Upper lobe of left lung (tissue), 4 donors: ENCODE measurements at regions not wholly inside any gene's neighbourhood (a gene's known extent, or its start where the extent isn't known, plus 50 kb on each side); places are given as distances from the start of the nearest gene placed in this dataset.

Experiments used
- CTCF ChIP-seq, 6 experiments: fragments of 450-650 bp in 4 of 6; fragments of 200-600 bp in 2 of 6; sonication (generic) in 2 of 6; IDR thresholded peaks; one replicate each; pipeline ENCODE4 v1.5.1; 2016 to 2019; ENCODE audit warnings: antibody characterized with exemption in 6 of 6
- POLR2A ChIP-seq, 4 donors: fragments of 450-650 bp; IDR thresholded peaks; one replicate each; pipeline ENCODE4 v1.5.1; 2016 to 2017; ENCODE audit warnings: antibody characterized with exemption in 4 of 4, mild to moderate bottlenecking in 2 of 4

GRCh38 chr1:4976859-4977440 is 322.5 kb downstream of the AJAP1 start:
- TF ChIP-seq CTCF (IDR thresholded peaks at IDR 0.05) (no peak), POLR2A (IDR thresholded peaks at IDR 0.05) (no peak)
